ENCODE measurements at regions not wholly inside any gene's neighbourhood (a gene's known extent, or its start where the extent isn't known, plus 50 kb on each side); places are given as distances from the start of the nearest gene placed in this dataset.
"Not testable (repeated sequence)": the region's sequence is repeated elsewhere in the genome, so short reads cannot be mapped to it uniquely, and the experiment has no call there.

DNA sequence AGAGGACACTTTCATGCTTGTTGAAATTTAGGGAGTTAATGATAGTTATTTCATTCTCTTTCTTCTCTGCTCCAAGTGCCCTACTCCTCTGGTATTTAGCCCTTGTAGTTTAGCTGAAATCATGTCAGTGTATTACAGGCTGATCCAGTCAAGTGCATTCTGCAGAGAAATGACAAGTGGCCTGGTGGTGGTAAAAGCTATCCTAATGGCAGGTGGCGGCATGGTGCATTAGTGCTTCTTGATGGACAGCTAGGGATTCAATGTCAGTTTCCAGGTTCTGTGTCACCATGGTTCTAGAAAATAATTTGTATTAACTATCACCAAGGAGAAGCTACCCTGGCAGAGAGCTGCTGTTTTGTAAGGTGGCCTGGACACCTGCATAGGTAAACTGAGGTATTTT lies 90.0 kb upstream of the BNIP2 start:
- DNase-seq, result no peak

DNA sequence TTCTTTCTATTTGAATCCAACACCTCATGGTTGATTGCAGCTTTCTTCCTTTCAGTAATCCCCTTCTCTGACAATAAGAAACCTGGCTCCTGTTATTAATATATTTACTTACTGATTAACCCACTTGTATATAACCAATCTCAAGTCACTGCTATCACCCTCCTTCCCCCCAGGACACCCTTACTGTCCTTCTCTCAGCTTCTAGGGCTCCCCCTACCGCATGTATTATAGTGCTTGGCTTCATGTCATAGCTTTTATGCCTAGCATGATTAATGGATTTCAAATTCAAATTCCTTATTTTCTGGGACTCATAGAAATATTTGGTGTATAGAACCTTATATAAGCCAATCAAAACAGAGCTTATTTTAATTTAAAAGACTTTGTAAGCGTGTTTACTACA lies 75.7 kb upstream of the BNIP2 start:
- DNase-seq, result no peak

DNA sequence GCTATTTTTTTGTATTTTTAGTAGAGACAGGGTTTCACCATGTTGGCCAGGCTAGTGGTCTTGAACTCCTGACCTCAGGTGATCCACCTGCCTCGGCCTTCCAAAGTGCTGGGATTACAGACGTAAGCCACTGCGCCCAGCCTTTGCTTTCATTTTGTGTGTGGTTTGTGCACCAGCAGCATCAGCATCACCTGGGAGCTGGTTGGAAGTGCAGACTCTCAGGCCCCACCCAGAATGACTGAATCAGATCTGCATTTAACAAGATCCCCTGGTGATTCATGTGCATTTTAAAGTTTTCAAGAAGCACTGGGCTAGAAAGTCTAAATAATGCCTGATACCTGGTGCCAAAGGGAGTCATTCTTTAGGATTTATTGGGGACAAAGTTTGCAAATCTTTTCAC lies 73.4 kb upstream of the BNIP2 start:
- DNase-seq, result no peak

DNA sequence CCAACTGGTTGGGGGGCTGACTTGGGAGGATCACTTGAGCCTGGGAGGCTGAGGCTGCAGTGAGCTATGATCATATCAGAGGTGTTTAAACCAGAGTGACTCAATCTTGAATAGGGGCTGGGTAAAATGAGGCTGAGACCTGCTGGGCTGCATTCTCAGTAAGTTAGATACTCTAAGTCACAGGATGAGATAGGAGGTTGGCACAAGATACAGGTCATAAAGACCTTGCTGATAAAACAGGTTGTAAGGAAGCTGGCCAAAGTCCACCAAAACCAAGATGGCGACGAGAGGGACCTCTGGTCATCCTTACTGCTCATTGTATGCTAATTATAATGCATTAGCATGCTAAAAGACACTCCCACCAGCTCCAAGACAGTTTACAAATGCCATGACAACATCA lies 71.1 kb upstream of the BNIP2 start:
- DNase-seq, result not testable (repeated sequence)

DNA sequence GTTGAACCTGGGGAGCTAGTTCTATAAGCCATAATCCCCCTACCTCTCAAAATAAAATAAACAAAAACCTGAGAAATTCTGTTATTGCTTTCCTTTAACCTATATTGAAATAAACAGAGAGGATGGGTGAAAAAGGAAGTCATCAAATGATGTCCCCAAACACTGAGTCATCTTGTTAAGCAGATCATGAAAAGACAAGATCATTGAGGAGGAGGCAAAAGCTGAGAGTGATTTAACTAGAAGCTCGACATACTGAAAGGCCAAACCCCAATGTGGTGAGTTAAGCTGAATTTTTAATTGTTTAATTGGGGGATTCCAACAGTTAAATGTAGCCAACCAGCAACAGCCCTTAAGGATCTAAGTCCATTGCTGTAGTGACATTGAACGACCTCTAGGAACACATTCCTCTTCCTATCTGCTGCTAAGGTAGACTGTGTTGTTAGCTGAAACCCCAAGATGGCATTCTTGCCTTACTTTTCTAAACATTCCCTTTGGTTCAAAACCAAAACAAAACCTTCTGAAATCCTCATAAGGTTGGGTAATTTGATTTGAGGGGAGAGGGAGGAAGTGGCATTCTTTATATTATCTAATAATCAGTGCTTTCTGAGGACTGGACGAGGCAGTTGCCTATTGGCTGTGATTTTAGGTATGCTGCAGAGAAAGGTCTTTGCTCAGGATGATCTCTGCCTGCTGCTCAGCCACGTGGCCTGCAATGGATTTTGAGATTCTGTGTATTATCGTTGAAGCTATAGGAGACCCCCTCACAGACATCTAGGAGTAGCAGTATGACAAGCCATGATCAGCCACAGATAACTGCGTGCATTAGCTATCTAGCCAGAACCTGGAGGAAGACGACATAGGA lies 62.7 kb upstream of the BNIP2 start:
- no peak for DNase-seq

DNA sequence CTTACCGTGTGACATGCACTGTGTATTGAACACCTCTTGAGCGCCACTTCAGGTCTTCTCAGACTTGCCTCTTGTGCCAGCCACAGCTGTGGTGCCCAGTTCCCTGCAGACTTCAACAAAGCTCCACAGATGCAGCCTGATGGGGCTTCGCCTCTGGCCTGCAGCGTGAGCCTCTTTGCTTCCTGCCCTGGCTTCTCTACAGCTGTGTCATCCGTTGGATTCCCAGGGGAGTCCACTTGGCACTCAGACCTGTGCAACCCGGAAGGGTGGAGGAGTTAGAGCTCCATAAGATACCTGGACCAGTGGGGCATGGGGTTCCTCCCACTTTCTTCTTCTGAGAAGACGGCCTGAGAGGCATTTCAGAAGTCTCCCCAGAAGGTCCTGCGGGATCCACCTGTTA lies 57.7 kb upstream of the BNIP2 start:
- peak; percentile 71 for DNase-seq

DNA sequence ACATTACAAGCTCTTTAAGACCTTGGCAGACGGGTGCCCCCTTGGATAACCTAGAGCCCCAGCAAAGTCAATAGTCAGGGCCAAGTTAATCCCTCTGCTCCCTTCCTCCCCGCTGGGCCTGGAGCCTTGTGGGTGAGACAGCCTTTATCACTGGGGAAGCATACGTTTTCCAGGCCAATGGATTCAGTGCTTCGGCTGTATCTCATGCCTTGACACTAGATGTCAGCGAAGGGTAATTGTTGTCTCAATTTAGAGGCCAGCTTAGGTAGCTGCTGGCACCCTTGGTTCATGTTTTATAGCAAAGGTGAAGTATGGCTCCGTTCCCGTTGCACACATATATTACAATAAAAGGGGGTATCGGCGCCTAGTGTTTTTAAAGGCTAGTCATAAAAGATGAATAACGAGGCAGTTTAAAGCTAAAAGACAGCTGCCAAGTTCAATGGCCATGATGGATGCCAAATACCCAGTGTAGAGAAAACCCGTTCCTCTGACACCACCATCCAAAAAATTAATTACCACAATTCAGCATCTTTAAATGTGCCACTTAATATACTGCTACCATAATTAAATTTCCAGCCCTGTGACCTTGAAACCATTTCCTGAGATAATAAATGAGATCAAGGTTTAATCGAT lies 52.3 kb upstream of the BNIP2 start:
- DNase-seq, result peak; percentile 76

DNA sequence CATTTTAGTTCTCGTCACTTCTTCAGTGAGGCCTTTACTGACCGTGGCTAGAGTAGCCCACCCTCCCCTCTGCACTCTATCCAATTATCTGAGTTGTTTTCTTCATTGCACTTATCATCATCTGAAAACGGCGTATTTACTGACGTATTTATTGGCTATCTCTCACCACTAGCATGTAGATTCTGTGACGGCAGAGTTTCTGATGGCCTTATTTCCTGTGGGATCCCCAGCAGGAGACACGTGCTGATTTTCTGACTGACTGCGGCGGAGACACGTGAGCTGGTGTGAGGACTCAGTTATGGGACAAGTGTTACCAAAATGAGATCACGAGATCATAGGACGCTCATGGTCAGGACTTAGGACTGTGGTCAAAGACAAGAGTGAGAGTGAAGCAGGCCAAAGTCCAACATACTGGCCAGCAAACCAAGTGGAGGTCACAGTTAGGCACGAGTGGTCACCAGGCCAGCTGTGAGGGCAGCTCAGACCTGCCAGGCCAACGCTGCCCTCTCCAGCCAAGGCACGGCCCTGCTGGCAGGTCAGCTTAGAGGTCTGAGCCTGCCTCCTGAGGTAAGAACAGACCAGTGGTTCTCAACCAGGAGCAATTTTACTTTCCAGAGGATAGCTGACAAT lies 50.6 kb upstream of the BNIP2 start:
- no peak for DNase-seq
